Fibroblast of lung (primary cell): ENCODE measurements at regions not wholly inside any gene's neighbourhood (a gene's known extent, or its start where the extent isn't known, plus 50 kb on each side); places are given as distances from the start of the nearest gene placed in this dataset.

Source experiments
- DNase-seq, 2 donors: peaks; one replicate each; pipeline versions ENCODE4 v3.0.0 to v3.0.0-alpha.2; 2010; ENCODE audit warnings: low read depth in 2 of 2
- H2AFZ ChIP-seq: 2 replicates; pipeline ENCODE4 v1.5.1; 2012; ENCODE audit warnings: low read length, control low read depth, inconsistent platforms
- H3K27ac ChIP-seq: 2 replicates; pipeline ENCODE4 v1.5.1; 2011; ENCODE audit warnings: low read length, control low read depth; ENCODE audit not compliant: insufficient read depth
- H3K27me3 ChIP-seq: 2 replicates; pipeline ENCODE4 v1.5.1; 2011; ENCODE audit warnings: mild to moderate bottlenecking, low read length; ENCODE audit not compliant: control insufficient read depth, insufficient read depth
- H3K36me3 ChIP-seq: 2 replicates; pipeline ENCODE4 v1.5.1; 2011; ENCODE audit warnings: low read length; ENCODE audit not compliant: control insufficient read depth, insufficient read depth
- H3K4me1 ChIP-seq: 2 replicates; pipeline ENCODE4 v1.5.1; 2011; ENCODE audit warnings: low read length; ENCODE audit not compliant: control insufficient read depth, insufficient read depth; ENCODE audit errors: extremely low read depth
- H3K4me2 ChIP-seq: 2 replicates; pipeline ENCODE4 v1.5.1; 2011; ENCODE audit warnings: low read length, control low read depth; ENCODE audit not compliant: insufficient read depth; ENCODE audit errors: extremely low read depth
- H3K4me3 ChIP-seq, 4 experiments: fragments of 200-600 bp in 1 of 4; sonication (generic) in 1 of 4; replicated peaks in 1 of 4; 2 replicates each; pipeline ENCODE4 v1.5.1; 2011 to 2016; ENCODE audit warnings: low read length in 4 of 4, low read depth in 3 of 4, mild to moderate bottlenecking in 3 of 4, control low read depth in 2 of 4, inconsistent platforms in 1 of 4, mixed read lengths in 1 of 4; ENCODE audit not compliant: insufficient read depth in 1 of 4; ENCODE audit errors: control extremely low read depth in 1 of 4
- H3K79me2 ChIP-seq: 2 replicates; pipeline ENCODE4 v1.5.1; 2012; ENCODE audit warnings: mild to moderate bottlenecking, low read length, inconsistent platforms; ENCODE audit not compliant: control insufficient read depth, insufficient read depth
- H3K9ac ChIP-seq: 2 replicates; pipeline ENCODE4 v1.5.1; 2011; ENCODE audit warnings: mild to moderate bottlenecking, low read length, control low read depth; ENCODE audit not compliant: insufficient read depth
- H3K9me3 ChIP-seq: 2 replicates; pipeline ENCODE4 v1.5.1; 2012; ENCODE audit warnings: low read depth, low read length; ENCODE audit not compliant: control insufficient read depth, insufficient read depth
- H4K20me1 ChIP-seq: 2 replicates; pipeline ENCODE4 v1.5.1; 2011; ENCODE audit warnings: low read length; ENCODE audit not compliant: control insufficient read depth, insufficient read depth; ENCODE audit errors: extremely low read depth
- CTCF ChIP-seq, 2 donors: IDR thresholded peaks in 1 of 2; conservative IDR thresholded peaks in 1 of 2; 1 replicate in 1 of 2; 2 replicates in 1 of 2; pipeline ENCODE4 v1.5.1; 2011 to 2012; ENCODE audit warnings: low read length in 2 of 2, control low read depth in 1 of 2, inconsistent platforms in 1 of 2, low read depth in 1 of 2, mild to moderate bottlenecking in 1 of 2
- EZH2 ChIP-seq: IDR thresholded peaks from 2 replicates; pipeline ENCODE4 v1.5.1; 2012; ENCODE audit warnings: low read length, control low read depth, mild to moderate bottlenecking; ENCODE audit errors: missing control alignments

- no peak overlapping the region for H3K27ac ChIP-seq
- H3K9me3 ChIP-seq = no peaks in the 10 kb centered on the region
- H3K4me3 ChIP-seq = no peak overlapping the region
- H4K20me1 ChIP-seq = no peaks in the 10 kb centered on the region
- no peak overlapping the region for H3K4me2 ChIP-seq
- H3K79me2 ChIP-seq = no peaks in the 10 kb centered on the region
- TF ChIP-seq EZH2 (no peak), CTCF (conservative IDR thresholded peaks at IDR 0.05 in 1 of 2, IDR thresholded peaks at IDR 0.05 in 1 of 2; ENCODE audit: low read depth in 1 of 2, low read length in 2 of 2) (no peak)
- H3K36me3 ChIP-seq = no peaks in the 10 kb centered on the region
- no peaks in the 10 kb centered on the region for H3K4me1 ChIP-seq
- no peak overlapping the region for H3K9ac ChIP-seq
- no peak for DNase-seq
- no peak overlapping the region for H2AFZ ChIP-seq
- no peaks in the 10 kb centered on the region for H3K27me3 ChIP-seq
Observed at GRCh38 chr13:64165826-64166225, 2750.2 kb upstream of the PCDH20 start.

- DNase-seq = no peak
- Histone ChIP-seq H3K79me2 (no peaks in the 10 kb centered on the region), H3K4me3 (no peak overlapping the region), H2AFZ (no peak overlapping the region), H4K20me1 (no peaks in the 10 kb centered on the region), H3K36me3 (no peaks in the 10 kb centered on the region), H3K27ac (no peak overlapping the region), H3K9ac (no peak overlapping the region), H3K4me2 (no peak overlapping the region), H3K27me3 (no peaks in the 10 kb centered on the region), H3K9me3 (no peaks in the 10 kb centered on the region), H3K4me1 (no peaks in the 10 kb centered on the region)
- TF ChIP-seq CTCF (conservative IDR thresholded peaks at IDR 0.05 in 1 of 2, IDR thresholded peaks at IDR 0.05 in 1 of 2; ENCODE audit: low read depth in 1 of 2, low read length in 2 of 2) (no peak), EZH2 (no peak)
Observed at GRCh38 chr13:64164435-64164834, 2748.8 kb upstream of the PCDH20 start.

GRCh38 chr13:64160479-64160878, 2744.8 kb upstream of the PCDH20 start:
- no peak overlapping the region for H3K9ac ChIP-seq
- no peak overlapping the region for H2AFZ ChIP-seq
- H3K27me3 ChIP-seq = no peaks in the 10 kb centered on the region
- H3K79me2 ChIP-seq = no peaks in the 10 kb centered on the region
- H3K36me3 ChIP-seq = no peaks in the 10 kb centered on the region
- TF ChIP-seq EZH2 (no peak), CTCF (conservative IDR thresholded peaks at IDR 0.05 in 1 of 2, IDR thresholded peaks at IDR 0.05 in 1 of 2; ENCODE audit: low read depth in 1 of 2, low read length in 2 of 2) (no peak)
- no peak for DNase-seq
- H3K4me1 ChIP-seq = no peaks in the 10 kb centered on the region
- no peaks in the 10 kb centered on the region for H3K9me3 ChIP-seq
- no peak overlapping the region for H3K4me2 ChIP-seq
- no peak overlapping the region for H3K27ac ChIP-seq
- H4K20me1 ChIP-seq = no peaks in the 10 kb centered on the region
- H3K4me3 ChIP-seq = no peak overlapping the region
